DOHH2 (cell line): ENCODE measurements at regions not wholly inside any gene's neighbourhood (a gene's known extent, or its start where the extent isn't known, plus 50 kb on each side); places are given as distances from the start of the nearest gene placed in this dataset.

Experiments used
- H3F3A ChIP-seq: fragments of 200-600 bp; sonication (generic), shearing (Covaris generic); 2 replicates; pipeline ENCODE4 v1.6.0; 2016; ENCODE audit warnings: antibody characterized with exemption, mild to moderate bottlenecking; ENCODE audit not compliant: control insufficient read depth, insufficient read depth
- H3K27ac ChIP-seq: fragments of 200-600 bp; sonication (generic); 2 replicates; pipeline ENCODE4 v1.5.1; 2014; ENCODE audit warnings: low read depth, mild to moderate bottlenecking, low read length, moderate library complexity
- H3K27me3 ChIP-seq: fragments of 200-600 bp; sonication (generic); 2 replicates; pipeline ENCODE4 v1.6.1; 2014; ENCODE audit warnings: mild to moderate bottlenecking, low read length, mixed read lengths; ENCODE audit not compliant: control insufficient read depth
- H3K36me3 ChIP-seq: fragments of 200-600 bp; sonication (generic); 2 replicates; pipeline ENCODE4 v1.6.1; 2014; ENCODE audit warnings: mild to moderate bottlenecking, low read length, moderate library complexity, mixed read lengths; ENCODE audit not compliant: control insufficient read depth
- H3K4me1 ChIP-seq: fragments of 200-600 bp; sonication (generic); 2 replicates; pipeline ENCODE4 v1.6.1; 2014; ENCODE audit warnings: mild to moderate bottlenecking, low read length, mixed read lengths; ENCODE audit not compliant: control insufficient read depth
- H3K4me2 ChIP-seq: fragments of 200-600 bp; sonication (generic); 2 replicates; pipeline ENCODE4 v1.6.0; 2014; ENCODE audit warnings: mild to moderate bottlenecking, low read length, moderate library complexity
- H3K4me3 ChIP-seq: fragments of 200-600 bp; sonication (generic); 2 replicates; pipeline ENCODE4 v1.5.1; 2014; ENCODE audit warnings: mild to moderate bottlenecking, low read length, mixed read lengths
- H3K79me2 ChIP-seq: fragments of 200-600 bp; sonication (generic); 2 replicates; pipeline ENCODE4 v1.6.1; 2014; ENCODE audit warnings: mild to moderate bottlenecking, low read length, mixed read lengths; ENCODE audit not compliant: control insufficient read depth
- H3K9me2 ChIP-seq: fragments of 200-600 bp; sonication (generic); replicated peaks from 2 replicates; pipeline ENCODE4 v1.6.1; 2014; ENCODE audit warnings: mild to moderate bottlenecking, low read length, mixed read lengths; ENCODE audit not compliant: control insufficient read depth
- H3K9me3 ChIP-seq: fragments of 200-600 bp; sonication (generic); 2 replicates; pipeline ENCODE4 v1.6.1; 2014; ENCODE audit warnings: antibody characterized with exemption, low read length, mixed read lengths; ENCODE audit not compliant: control insufficient read depth, insufficient read depth
- H4K20me1 ChIP-seq: fragments of 200-600 bp; sonication (generic); 2 replicates; pipeline ENCODE4 v1.6.0; 2014; ENCODE audit warnings: low read depth, mild to moderate bottlenecking, antibody characterized with exemption, low read length, moderate library complexity; ENCODE audit not compliant: control insufficient read depth, insufficient read depth
- EZH2phosphoT487 ChIP-seq: fragments of 200-600 bp; sonication (generic); IDR thresholded peaks from 2 replicates; pipeline ENCODE4 v1.6.1; 2017; ENCODE audit warnings: borderline replicate concordance, mild to moderate bottlenecking, antibody characterized with exemption, low read length, moderate library complexity, mixed read lengths
- TF ChIP-seq, protein P1 (sequence below): fragments of 200-600 bp; sonication (generic); IDR thresholded peaks from one replicate; pipeline ENCODE4 v1.5.1; 2014; ENCODE audit warnings: antibody characterized with exemption, mild to moderate bottlenecking, low read depth, low read length; ENCODE audit not compliant: poor library complexity, severe bottlenecking

DNA sequence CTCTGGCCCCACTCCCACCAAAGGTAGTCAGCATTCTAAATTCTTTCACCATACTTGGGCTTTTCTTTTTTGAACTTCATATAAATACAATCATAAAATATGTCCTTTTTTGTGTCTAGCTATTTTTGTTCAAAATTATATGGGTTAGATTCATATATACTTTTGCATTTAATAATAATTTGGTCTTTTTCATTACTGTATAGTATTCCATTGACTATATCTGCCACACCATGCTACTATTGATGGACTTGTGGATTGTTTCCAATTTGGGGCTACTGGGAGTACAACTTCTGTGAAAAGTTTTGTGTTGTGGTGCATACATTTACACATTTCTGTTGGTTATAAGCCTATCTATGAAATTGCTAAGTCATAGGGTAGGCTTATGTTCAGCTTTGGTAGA is 85.7 kb downstream of the GLUL start:
- H3K4me2 ChIP-seq: no peak overlapping the region
- no peaks in the 10 kb centered on the region for H3K9me2 ChIP-seq
- H3K27ac ChIP-seq: no peak overlapping the region
- H3K79me2 ChIP-seq: no peaks in the 10 kb centered on the region
- no peaks in the 10 kb centered on the region for H3K4me1 ChIP-seq
- no peaks in the 10 kb centered on the region for H3K9me3 ChIP-seq
- TF ChIP-seq EZH2phosphoT487: no peak
- TF ChIP-seq, protein P1, sequence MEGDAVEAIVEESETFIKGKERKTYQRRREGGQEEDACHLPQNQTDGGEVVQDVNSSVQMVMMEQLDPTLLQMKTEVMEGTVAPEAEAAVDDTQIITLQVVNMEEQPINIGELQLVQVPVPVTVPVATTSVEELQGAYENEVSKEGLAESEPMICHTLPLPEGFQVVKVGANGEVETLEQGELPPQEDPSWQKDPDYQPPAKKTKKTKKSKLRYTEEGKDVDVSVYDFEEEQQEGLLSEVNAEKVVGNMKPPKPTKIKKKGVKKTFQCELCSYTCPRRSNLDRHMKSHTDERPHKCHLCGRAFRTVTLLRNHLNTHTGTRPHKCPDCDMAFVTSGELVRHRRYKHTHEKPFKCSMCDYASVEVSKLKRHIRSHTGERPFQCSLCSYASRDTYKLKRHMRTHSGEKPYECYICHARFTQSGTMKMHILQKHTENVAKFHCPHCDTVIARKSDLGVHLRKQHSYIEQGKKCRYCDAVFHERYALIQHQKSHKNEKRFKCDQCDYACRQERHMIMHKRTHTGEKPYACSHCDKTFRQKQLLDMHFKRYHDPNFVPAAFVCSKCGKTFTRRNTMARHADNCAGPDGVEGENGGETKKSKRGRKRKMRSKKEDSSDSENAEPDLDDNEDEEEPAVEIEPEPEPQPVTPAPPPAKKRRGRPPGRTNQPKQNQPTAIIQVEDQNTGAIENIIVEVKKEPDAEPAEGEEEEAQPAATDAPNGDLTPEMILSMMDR: no peak
- no peak overlapping the region for H3K4me3 ChIP-seq
- H3K27me3 ChIP-seq: no peaks in the 10 kb centered on the region
- H3K36me3 ChIP-seq: no peaks in the 10 kb centered on the region
- no peaks in the 10 kb centered on the region for H3F3A ChIP-seq
- H4K20me1 ChIP-seq: no peaks in the 10 kb centered on the region

DNA sequence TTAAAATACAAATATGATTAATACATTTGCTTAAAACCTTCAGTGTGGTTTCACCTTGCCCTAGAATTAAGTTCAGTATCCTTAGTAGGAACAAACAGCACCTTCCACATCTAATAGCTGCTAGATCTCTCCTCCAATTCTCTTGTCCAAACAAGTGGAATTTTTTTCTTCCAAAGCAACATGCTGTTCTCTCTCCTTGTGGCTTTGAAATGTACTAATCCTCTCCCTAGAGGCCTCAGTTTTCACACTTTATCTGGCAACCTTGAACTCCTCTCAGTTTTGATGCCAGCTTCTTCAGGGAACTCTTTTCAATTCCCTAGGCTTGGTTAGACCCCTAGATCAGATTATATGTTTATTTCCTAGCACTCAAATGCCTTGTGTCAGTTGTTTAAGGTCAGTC is 87.0 kb downstream of the GLUL start:
- Histone ChIP-seq H3F3A (no peaks in the 10 kb centered on the region), H3K27me3 (no peaks in the 10 kb centered on the region), H3K9me2 (no peaks in the 10 kb centered on the region), H3K4me1 (no peaks in the 10 kb centered on the region), H3K27ac (no peak overlapping the region), H3K36me3 (no peaks in the 10 kb centered on the region), H3K9me3 (no peaks in the 10 kb centered on the region), H3K4me2 (no peak overlapping the region), H3K79me2 (no peaks in the 10 kb centered on the region), H4K20me1 (no peaks in the 10 kb centered on the region), H3K4me3 (no peak overlapping the region)
- TF ChIP-seq EZH2phosphoT487: no peak
- TF ChIP-seq, protein P1: no peak

DNA sequence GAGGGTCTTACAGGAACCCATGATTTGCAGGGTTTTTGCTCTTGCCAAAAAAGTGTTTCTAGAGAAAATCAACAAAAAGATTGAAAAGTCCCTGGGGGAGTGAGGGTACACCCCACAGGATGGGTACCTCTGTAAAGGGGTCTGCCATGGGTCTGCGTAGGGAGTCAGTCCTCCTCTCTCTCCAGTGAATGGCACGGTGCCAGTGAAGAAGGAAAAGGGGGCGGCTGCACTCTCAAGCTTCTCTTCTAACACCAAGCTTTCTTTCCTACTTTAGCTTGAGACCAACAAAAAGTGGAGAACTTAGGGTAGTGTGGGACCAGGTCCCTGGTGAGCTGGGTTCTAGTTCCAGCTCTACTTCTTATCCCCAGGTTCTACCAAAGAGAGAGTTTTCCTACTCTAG is 87.4 kb downstream of the GLUL start:
- no peak overlapping the region for H3K4me3 ChIP-seq
- H3K27ac ChIP-seq: no peak overlapping the region
- H4K20me1 ChIP-seq: no peaks in the 10 kb centered on the region
- no peaks in the 10 kb centered on the region for H3K9me2 ChIP-seq
- H3K79me2 ChIP-seq: no peaks in the 10 kb centered on the region
- no peaks in the 10 kb centered on the region for H3K4me1 ChIP-seq
- no peaks in the 10 kb centered on the region for H3K27me3 ChIP-seq
- H3K9me3 ChIP-seq: no peaks in the 10 kb centered on the region
- no peak for TF ChIP-seq EZH2phosphoT487
- TF ChIP-seq, protein P1: no peak
- no peaks in the 10 kb centered on the region for H3F3A ChIP-seq
- no peak overlapping the region for H3K4me2 ChIP-seq
- no peaks in the 10 kb centered on the region for H3K36me3 ChIP-seq

DNA sequence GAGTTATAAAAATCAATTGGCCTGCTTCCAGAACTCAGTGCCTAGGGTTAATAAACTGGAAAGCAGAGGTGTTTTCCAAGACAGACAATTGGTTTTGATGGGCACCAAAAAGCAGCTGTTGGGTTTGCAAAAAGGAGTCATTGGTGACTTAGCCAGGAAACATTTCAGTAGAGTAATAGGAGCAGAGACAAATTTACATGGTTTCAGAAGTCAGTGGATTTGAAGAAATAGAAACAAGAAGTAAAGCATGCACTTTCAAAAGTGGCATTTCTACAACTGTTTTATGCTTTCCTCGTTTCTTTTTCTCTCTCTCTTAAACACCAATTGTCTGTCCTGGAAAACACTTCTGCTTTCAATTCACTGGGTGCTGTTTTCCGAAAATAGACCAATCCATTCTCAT is 87.8 kb downstream of the GLUL start:
- H3K4me3 ChIP-seq: no peak overlapping the region
- H3K79me2 ChIP-seq: no peaks in the 10 kb centered on the region
- no peaks in the 10 kb centered on the region for H3K9me3 ChIP-seq
- no peaks in the 10 kb centered on the region for H3K4me1 ChIP-seq
- no peaks in the 10 kb centered on the region for H4K20me1 ChIP-seq
- H3K27ac ChIP-seq: no peak overlapping the region
- H3K27me3 ChIP-seq: no peaks in the 10 kb centered on the region
- no peaks in the 10 kb centered on the region for H3F3A ChIP-seq
- no peaks in the 10 kb centered on the region for H3K9me2 ChIP-seq
- no peaks in the 10 kb centered on the region for H3K36me3 ChIP-seq
- no peak overlapping the region for H3K4me2 ChIP-seq
- TF ChIP-seq EZH2phosphoT487: no peak
- TF ChIP-seq, protein P1: no peak
